GM21423 (cell line): ENCODE measurements at regions not wholly inside any gene's neighbourhood (a gene's known extent, or its start where the extent isn't known, plus 50 kb on each side); places are given as distances from the start of the nearest gene placed in this dataset.
"Not testable (repeated sequence)": the region's sequence is repeated elsewhere in the genome, so short reads cannot be mapped to it uniquely, and the experiment has no call there.

Experiments
- ATAC-seq: cut with Tn5 transposase; IDR thresholded peaks from one replicate; pipeline ENCODE4 v1.9.1; 2021; ENCODE audit warnings: mild to moderate bottlenecking, moderate library complexity; ENCODE audit not compliant: unreplicated experiment

- no peak for ATAC-seq
Measured at GRCh38 chr6:150299873-150300485, 68.8 kb upstream of the IYD start.

- peak; percentile 82 for ATAC-seq
Measured at GRCh38 chr6:150301846-150302519, 66.8 kb upstream of the IYD start.

- no peak for ATAC-seq
Measured at GRCh38 chr6:150302520-150303176, 66.2 kb upstream of the IYD start.

GRCh38 chr6:150303256-150303655 is 65.6 kb upstream of the IYD start:
- ATAC-seq: no peak

- no peak for ATAC-seq
Measured at GRCh38 chr6:150304429-150304828, 64.4 kb upstream of the IYD start.

- ATAC-seq: no peak
Measured at GRCh38 chr6:150306290-150306689, 62.5 kb upstream of the IYD start.

GRCh38 chr6:150307520-150307919 is 61.3 kb upstream of the IYD start:
- no peak for ATAC-seq

GRCh38 chr6:150308812-150309645 is 59.8 kb upstream of the IYD start:
- ATAC-seq: no peak

- ATAC-seq: no peak
Measured at GRCh38 chr6:150310539-150310938, 58.3 kb upstream of the IYD start.

GRCh38 chr6:150311149-150311944 is 57.5 kb upstream of the IYD start:
- ATAC-seq: not testable (repeated sequence)

GRCh38 chr6:150312395-150312794 is 56.4 kb upstream of the IYD start:
- ATAC-seq: no peak

- ATAC-seq: no peak
Measured at GRCh38 chr6:150312844-150313584, 55.8 kb upstream of the IYD start.

- ATAC-seq: no peak
Measured at GRCh38 chr6:150313781-150314180, 55.0 kb upstream of the IYD start.

- ATAC-seq: no peak
Measured at GRCh38 chr6:150314230-150315188, 54.3 kb upstream of the IYD start.

GRCh38 chr6:150315626-150316025 is 53.2 kb upstream of the IYD start:
- no peak for ATAC-seq

GRCh38 chr6:150316936-150317335 is 51.9 kb upstream of the IYD start:
- ATAC-seq: no peak
